ENCODE measurements at regions not wholly inside any gene's neighbourhood (a gene's known extent, or its start where the extent isn't known, plus 50 kb on each side); places are given as distances from the start of the nearest gene placed in this dataset.

DNA sequence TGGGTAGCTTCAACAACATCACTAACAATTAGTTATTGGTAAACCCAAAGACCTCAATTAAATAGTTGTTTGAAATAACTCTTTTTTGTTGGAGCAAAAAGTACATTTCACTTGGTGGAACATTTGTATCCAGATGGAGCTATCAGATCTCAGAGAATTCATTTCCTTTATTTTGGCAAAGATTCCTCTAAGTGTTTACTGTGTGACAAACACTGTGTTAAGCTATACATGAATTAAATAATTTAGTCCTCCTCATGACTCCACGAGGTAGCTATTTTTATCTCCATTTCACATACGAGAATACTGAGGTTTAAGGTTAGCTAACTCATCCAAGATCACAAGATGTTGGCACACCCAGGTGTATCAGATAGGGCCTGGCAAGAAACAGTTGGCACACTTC lies 104.0 kb upstream of the IMMP2L start:
- TF ChIP-seq, protein P1, sequence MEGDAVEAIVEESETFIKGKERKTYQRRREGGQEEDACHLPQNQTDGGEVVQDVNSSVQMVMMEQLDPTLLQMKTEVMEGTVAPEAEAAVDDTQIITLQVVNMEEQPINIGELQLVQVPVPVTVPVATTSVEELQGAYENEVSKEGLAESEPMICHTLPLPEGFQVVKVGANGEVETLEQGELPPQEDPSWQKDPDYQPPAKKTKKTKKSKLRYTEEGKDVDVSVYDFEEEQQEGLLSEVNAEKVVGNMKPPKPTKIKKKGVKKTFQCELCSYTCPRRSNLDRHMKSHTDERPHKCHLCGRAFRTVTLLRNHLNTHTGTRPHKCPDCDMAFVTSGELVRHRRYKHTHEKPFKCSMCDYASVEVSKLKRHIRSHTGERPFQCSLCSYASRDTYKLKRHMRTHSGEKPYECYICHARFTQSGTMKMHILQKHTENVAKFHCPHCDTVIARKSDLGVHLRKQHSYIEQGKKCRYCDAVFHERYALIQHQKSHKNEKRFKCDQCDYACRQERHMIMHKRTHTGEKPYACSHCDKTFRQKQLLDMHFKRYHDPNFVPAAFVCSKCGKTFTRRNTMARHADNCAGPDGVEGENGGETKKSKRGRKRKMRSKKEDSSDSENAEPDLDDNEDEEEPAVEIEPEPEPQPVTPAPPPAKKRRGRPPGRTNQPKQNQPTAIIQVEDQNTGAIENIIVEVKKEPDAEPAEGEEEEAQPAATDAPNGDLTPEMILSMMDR (IDR thresholded peaks at IDR 0.05; ENCODE audit: low read depth, low read length), result no peak
- TF ChIP-seq, protein P2, sequence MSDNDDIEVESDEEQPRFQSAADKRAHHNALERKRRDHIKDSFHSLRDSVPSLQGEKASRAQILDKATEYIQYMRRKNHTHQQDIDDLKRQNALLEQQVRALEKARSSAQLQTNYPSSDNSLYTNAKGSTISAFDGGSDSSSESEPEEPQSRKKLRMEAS (IDR thresholded peaks at IDR 0.05; ENCODE audit: low read depth, low read length), result no peak
- TF ChIP-seq POLR2A (IDR thresholded peaks at IDR 0.05; ENCODE audit: extremely low read depth, insufficient read length), result no peak
- H3K4me3 ChIP-seq (ENCODE audit: low read depth, low read length), result no peak overlapping the region
- no peak for DNase-seq (ENCODE audit: low read depth)

GRCh38 chr7:111663771-111664170 lies 101.5 kb upstream of the IMMP2L start:
- TF ChIP-seq, protein P1 (IDR thresholded peaks at IDR 0.05; ENCODE audit: low read depth, low read length), result no peak
- DNase-seq (ENCODE audit: low read depth), result no peak
- no peak overlapping the region for H3K4me3 ChIP-seq (ENCODE audit: low read depth, low read length)

DNA sequence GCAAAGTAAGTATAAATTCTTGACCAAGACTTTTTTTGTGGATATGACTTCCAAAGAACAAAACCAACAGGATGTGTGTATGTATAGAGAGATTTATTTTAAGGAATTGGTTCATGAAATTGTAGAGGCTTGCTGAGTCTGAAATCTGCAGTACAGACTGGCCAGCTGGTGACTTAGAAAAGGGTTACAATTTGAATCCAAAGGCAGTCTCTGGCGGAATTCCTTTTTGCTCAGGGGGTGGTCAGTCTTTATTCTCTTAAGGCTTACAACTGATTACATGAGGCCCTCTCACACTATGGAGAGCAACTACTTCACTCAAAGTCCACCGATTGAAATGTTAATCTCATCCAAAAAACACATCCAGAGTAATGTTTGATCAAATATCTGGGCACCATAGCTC lies 100.1 kb upstream of the IMMP2L start:
- DNase-seq (ENCODE audit: low read depth), result no peak
- no peak overlapping the region for H3K4me3 ChIP-seq (ENCODE audit: low read depth, low read length)
- no peak for TF ChIP-seq MYC (IDR thresholded peaks at IDR 0.05; ENCODE audit: low read depth, low read length)
- no peak for TF ChIP-seq POLR2A (IDR thresholded peaks at IDR 0.05; ENCODE audit: extremely low read depth, insufficient read length)
- TF ChIP-seq, protein P1 (IDR thresholded peaks at IDR 0.05; ENCODE audit: low read depth, low read length), result no peak
- TF ChIP-seq, protein P2 (IDR thresholded peaks at IDR 0.05; ENCODE audit: low read depth, low read length), result no peak

GRCh38 chr7:111660478-111660877 lies 98.2 kb upstream of the IMMP2L start:
- DNase-seq (ENCODE audit: low read depth), result no peak
- TF ChIP-seq MYC (IDR thresholded peaks at IDR 0.05; ENCODE audit: low read depth, low read length) (no peak), POLR2A (IDR thresholded peaks at IDR 0.05; ENCODE audit: extremely low read depth, insufficient read length) (no peak)
- TF ChIP-seq, protein P2 (IDR thresholded peaks at IDR 0.05; ENCODE audit: low read depth, low read length), result no peak
- TF ChIP-seq, protein P1 (IDR thresholded peaks at IDR 0.05; ENCODE audit: low read depth, low read length), result no peak
- no peak overlapping the region for H3K4me3 ChIP-seq (ENCODE audit: low read depth, low read length)

DNA sequence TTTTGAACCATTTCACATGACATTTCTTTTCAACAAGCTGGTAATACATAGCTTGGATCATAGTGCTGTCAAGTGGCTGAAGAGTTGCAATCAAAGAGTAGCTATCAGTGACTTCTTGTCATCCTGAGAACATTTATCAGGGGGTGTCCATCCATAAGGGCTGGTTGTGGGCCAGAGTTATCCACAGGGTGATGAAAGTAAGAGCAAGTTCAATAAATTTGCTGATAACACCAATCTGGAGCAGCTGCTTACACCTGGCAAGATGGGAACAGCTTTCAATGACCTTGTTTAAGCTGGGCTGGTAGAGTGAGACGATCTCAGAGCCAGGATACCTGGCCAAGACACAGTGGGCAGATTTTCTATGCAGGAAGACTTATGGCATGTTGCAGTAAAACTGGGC lies 96.3 kb upstream of the IMMP2L start:
- TF ChIP-seq MYC (IDR thresholded peaks at IDR 0.05; ENCODE audit: low read depth, low read length), result no peak
- TF ChIP-seq, protein P1 (IDR thresholded peaks at IDR 0.05; ENCODE audit: low read depth, low read length), result no peak
- TF ChIP-seq, protein P2 (IDR thresholded peaks at IDR 0.05; ENCODE audit: low read depth, low read length), result no peak
- no peak for TF ChIP-seq POLR2A (IDR thresholded peaks at IDR 0.05; ENCODE audit: extremely low read depth, insufficient read length)
- no peak for DNase-seq (ENCODE audit: low read depth)
- no peak overlapping the region for H3K4me3 ChIP-seq (ENCODE audit: low read depth, low read length)

GRCh38 chr7:111657018-111657417 lies 94.7 kb upstream of the IMMP2L start:
- TF ChIP-seq POLR2A (IDR thresholded peaks at IDR 0.05; ENCODE audit: extremely low read depth, insufficient read length) (no peak), MYC (IDR thresholded peaks at IDR 0.05; ENCODE audit: low read depth, low read length) (no peak)
- TF ChIP-seq, protein P2 (IDR thresholded peaks at IDR 0.05; ENCODE audit: low read depth, low read length), result no peak
- TF ChIP-seq, protein P1 (IDR thresholded peaks at IDR 0.05; ENCODE audit: low read depth, low read length), result no peak
- no peak overlapping the region for H3K4me3 ChIP-seq (ENCODE audit: low read depth, low read length)
- no peak for DNase-seq (ENCODE audit: low read depth)

Measured in NB4 (cell line).